Neural cell (in vitro differentiated cells): ENCODE measurements at regions not wholly inside any gene's neighbourhood (a gene's known extent, or its start where the extent isn't known, plus 50 kb on each side); places are given as distances from the start of the nearest gene placed in this dataset.

Experiments
- H2AFZ ChIP-seq: fragments of 200-600, 300-800 bp; sonication (generic), shearing (Covaris generic); 2 replicates; pipeline ENCODE4 v1.6.0; 2014; ENCODE audit warnings: low read depth, mild to moderate bottlenecking, antibody characterized with exemption, low read length, moderate library complexity
- H3F3A ChIP-seq: fragments of 200-600 bp; shearing (Covaris generic); 2 replicates; pipeline ENCODE4 v1.6.1; 2016; ENCODE audit warnings: mild to moderate bottlenecking, moderate library complexity, mixed read lengths, antibody characterized with exemption, low read length; ENCODE audit not compliant: insufficient read depth, poor library complexity, severe bottlenecking
- H3K27ac ChIP-seq: fragments of 200-600, 300-800 bp; sonication (generic), shearing (Covaris generic); 2 replicates; pipeline ENCODE4 v1.5.1; 2014; ENCODE audit warnings: mild to moderate bottlenecking, low read length, moderate library complexity
- H3K27me3 ChIP-seq: fragments of 300-800, 200-600 bp; sonication (generic), shearing (Covaris generic); 2 replicates; pipeline ENCODE4 v1.6.0; 2014; ENCODE audit warnings: mild to moderate bottlenecking, low read depth, low read length, moderate library complexity; ENCODE audit not compliant: insufficient read depth
- H3K36me3 ChIP-seq: fragments of 300-800, 200-600 bp; sonication (generic), shearing (Covaris generic); 2 replicates; pipeline ENCODE4 v1.5.1; 2014; ENCODE audit warnings: mild to moderate bottlenecking, antibody characterized with exemption, low read length, moderate library complexity; ENCODE audit not compliant: insufficient read depth
- H3K4me2 ChIP-seq: fragments of 300-800, 200-600 bp; sonication (generic), shearing (Covaris generic); 2 replicates; pipeline ENCODE4 v1.6.0; 2014; ENCODE audit warnings: mild to moderate bottlenecking, low read length
- H3K4me3 ChIP-seq: fragments of 300-800, 200-600 bp; sonication (generic), shearing (Covaris generic); 2 replicates; pipeline ENCODE4 v1.5.1; 2014; ENCODE audit warnings: mild to moderate bottlenecking, low read length, moderate library complexity
- H3K79me2 ChIP-seq: fragments of 200-600 bp; shearing (Covaris generic); replicated peaks from 2 replicates; pipeline ENCODE4 v1.6.0; 2014; ENCODE audit warnings: mild to moderate bottlenecking, low read length, moderate library complexity; ENCODE audit not compliant: insufficient read depth
- H3K9ac ChIP-seq: fragments of 300-800, 200-600 bp; sonication (generic), shearing (Covaris generic); 2 replicates; pipeline ENCODE4 v1.6.1; 2016; ENCODE audit warnings: mild to moderate bottlenecking, low read length, mixed read lengths
- H3K9me2 ChIP-seq: fragments of 200-600 bp; shearing (Covaris generic); 2 replicates; pipeline ENCODE4 v1.6.1; 2016; ENCODE audit warnings: mild to moderate bottlenecking, low read length, mixed read lengths; ENCODE audit not compliant: insufficient read depth
- H3K9me3 ChIP-seq: fragments of 200-600, 300-800 bp; sonication (generic), shearing (Covaris generic); 2 replicates; pipeline ENCODE4 v1.6.1; 2016; ENCODE audit warnings: mild to moderate bottlenecking, mixed run types, low read length, moderate library complexity, mixed read lengths
- H4K20me1 ChIP-seq: fragments of 200-600 bp; shearing (Covaris generic); 2 replicates; pipeline ENCODE4 v1.6.1; 2016; ENCODE audit warnings: mild to moderate bottlenecking, mixed run types; ENCODE audit not compliant: insufficient read depth
- CTCF ChIP-seq: fragments of 450-650 bp; IDR thresholded peaks from 2 replicates; pipeline ENCODE4 v1.5.1; 2014; ENCODE audit warnings: antibody characterized with exemption, mild to moderate bottlenecking, moderate library complexity; ENCODE audit not compliant: poor library complexity, severe bottlenecking
- EP300 ChIP-seq: fragments of 450-650 bp; conservative IDR thresholded peaks from 2 replicates; pipeline ENCODE4 v1.6.1; 2014; ENCODE audit warnings: antibody characterized with exemption, mild to moderate bottlenecking, moderate library complexity; ENCODE audit not compliant: poor library complexity, severe bottlenecking
- EZH2 ChIP-seq: fragments of 200-600, 300-800 bp; shearing (Covaris generic), sonication (generic); IDR thresholded peaks from 2 replicates; pipeline ENCODE4 v1.6.1; 2014; ENCODE audit warnings: antibody characterized with exemption, low read length, borderline replicate concordance, mild to moderate bottlenecking; ENCODE audit not compliant: insufficient read depth, poor library complexity, severe bottlenecking
- MXI1 ChIP-seq: fragments of 450-650 bp; conservative IDR thresholded peaks from 2 replicates; pipeline ENCODE4 v1.6.1; 2014; ENCODE audit warnings: antibody characterized with exemption, mild to moderate bottlenecking; ENCODE audit not compliant: poor library complexity, severe bottlenecking
- POLR2AphosphoS5 ChIP-seq: IDR thresholded peaks from 2 replicates; pipeline ENCODE4 v1.6.1; 2012
- RAD21 ChIP-seq: fragments of 450-650 bp; conservative IDR thresholded peaks from 2 replicates; pipeline ENCODE4 v1.6.1; 2014; ENCODE audit warnings: antibody characterized with exemption, mild to moderate bottlenecking, moderate library complexity
- REST ChIP-seq: IDR thresholded peaks from 2 replicates; pipeline ENCODE4 v1.6.1; 2012; ENCODE audit warnings: borderline replicate concordance
- SMC3 ChIP-seq: fragments of 450-650 bp; conservative IDR thresholded peaks from 2 replicates; pipeline ENCODE4 v1.6.1; 2014; ENCODE audit warnings: antibody characterized with exemption, mild to moderate bottlenecking, moderate library complexity; ENCODE audit not compliant: poor library complexity
- TAF1 ChIP-seq: IDR thresholded peaks from 2 replicates; pipeline ENCODE4 v1.6.1; 2012; ENCODE audit warnings: low read depth

DNA sequence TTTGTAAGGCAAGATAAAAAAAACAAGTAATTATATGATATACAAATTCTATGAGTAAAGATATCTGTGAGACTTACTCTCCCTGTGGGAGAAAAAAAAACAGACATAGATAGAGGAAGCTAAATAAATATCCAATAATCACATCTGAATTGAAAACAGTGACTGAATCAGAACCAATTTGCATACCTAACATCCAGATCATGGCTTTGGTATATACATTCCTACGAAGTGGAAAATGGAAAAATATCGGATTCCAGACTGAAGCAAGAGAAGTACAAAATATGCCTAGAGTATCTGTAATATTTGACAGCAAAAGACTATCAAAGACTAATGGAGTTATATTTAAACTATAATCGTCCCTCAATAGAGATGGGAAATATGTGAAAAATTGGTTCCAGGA, 1108.1 kb upstream of the CHAC2 start:
- TF ChIP-seq SMC3, result no peak
- no peak for TF ChIP-seq POLR2AphosphoS5
- TF ChIP-seq RAD21, result no peak
- no peak for TF ChIP-seq MXI1
- TF ChIP-seq TAF1, result no peak
- TF ChIP-seq CTCF, result no peak
- no peak for TF ChIP-seq EP300
- TF ChIP-seq EZH2, result no peak
- Histone ChIP-seq H3K4me3 (no peak overlapping the region), H3K27me3 (no peaks in the 10 kb centered on the region), H3K36me3 (no peaks in the 10 kb centered on the region), H3K9me2 (no peaks in the 10 kb centered on the region), H2AFZ (no peak overlapping the region), H3K27ac (no peak overlapping the region), H3K9me3 (no peaks in the 10 kb centered on the region), H4K20me1 (no peaks in the 10 kb centered on the region), H3K9ac (no peak overlapping the region), H3K79me2 (no peaks in the 10 kb centered on the region), H3K4me2 (no peak overlapping the region), H3F3A (no peaks in the 10 kb centered on the region)

GRCh38 chr2:52658598-52658997, 1109.0 kb upstream of the CHAC2 start:
- H3K4me3 ChIP-seq, result no peak overlapping the region
- no peak for TF ChIP-seq SMC3
- no peak for TF ChIP-seq MXI1
- TF ChIP-seq TAF1, result no peak
- no peak for TF ChIP-seq REST
- TF ChIP-seq RAD21, result no peak
- no peak for TF ChIP-seq EP300
- TF ChIP-seq CTCF, result no peak
- TF ChIP-seq EZH2, result no peak
- H3K9me3 ChIP-seq, result no peaks in the 10 kb centered on the region
- H3K9me2 ChIP-seq, result no peaks in the 10 kb centered on the region
- no peaks in the 10 kb centered on the region for H3K79me2 ChIP-seq
- no peak overlapping the region for H3K27ac ChIP-seq
- no peaks in the 10 kb centered on the region for H3K27me3 ChIP-seq
- H3F3A ChIP-seq, result no peaks in the 10 kb centered on the region
- no peaks in the 10 kb centered on the region for H3K36me3 ChIP-seq
- no peak overlapping the region for H3K9ac ChIP-seq
- H2AFZ ChIP-seq, result no peak overlapping the region
- H4K20me1 ChIP-seq, result no peaks in the 10 kb centered on the region
- H3K4me2 ChIP-seq, result no peak overlapping the region
